Lower leg skin (tissue), 3 donors: ENCODE measurements at regions not wholly inside any gene's neighbourhood (a gene's known extent, or its start where the extent isn't known, plus 50 kb on each side); places are given as distances from the start of the nearest gene placed in this dataset.

Source experiments
- POLR2A ChIP-seq, 2 donors: fragments of 450-650 bp; IDR thresholded peaks; one replicate each; pipeline ENCODE4 v1.6.1; 2016 to 2017; ENCODE audit warnings: antibody characterized with exemption in 2 of 2, mild to moderate bottlenecking in 1 of 2, moderate library complexity in 1 of 2
- TF ChIP-seq, protein P1 (sequence below), 3 donors: fragments of 450-650 bp; IDR thresholded peaks; one replicate each; pipeline ENCODE4 v1.5.1; 2016; ENCODE audit warnings: antibody characterized with exemption in 3 of 3, mild to moderate bottlenecking in 3 of 3, moderate library complexity in 2 of 3

DNA sequence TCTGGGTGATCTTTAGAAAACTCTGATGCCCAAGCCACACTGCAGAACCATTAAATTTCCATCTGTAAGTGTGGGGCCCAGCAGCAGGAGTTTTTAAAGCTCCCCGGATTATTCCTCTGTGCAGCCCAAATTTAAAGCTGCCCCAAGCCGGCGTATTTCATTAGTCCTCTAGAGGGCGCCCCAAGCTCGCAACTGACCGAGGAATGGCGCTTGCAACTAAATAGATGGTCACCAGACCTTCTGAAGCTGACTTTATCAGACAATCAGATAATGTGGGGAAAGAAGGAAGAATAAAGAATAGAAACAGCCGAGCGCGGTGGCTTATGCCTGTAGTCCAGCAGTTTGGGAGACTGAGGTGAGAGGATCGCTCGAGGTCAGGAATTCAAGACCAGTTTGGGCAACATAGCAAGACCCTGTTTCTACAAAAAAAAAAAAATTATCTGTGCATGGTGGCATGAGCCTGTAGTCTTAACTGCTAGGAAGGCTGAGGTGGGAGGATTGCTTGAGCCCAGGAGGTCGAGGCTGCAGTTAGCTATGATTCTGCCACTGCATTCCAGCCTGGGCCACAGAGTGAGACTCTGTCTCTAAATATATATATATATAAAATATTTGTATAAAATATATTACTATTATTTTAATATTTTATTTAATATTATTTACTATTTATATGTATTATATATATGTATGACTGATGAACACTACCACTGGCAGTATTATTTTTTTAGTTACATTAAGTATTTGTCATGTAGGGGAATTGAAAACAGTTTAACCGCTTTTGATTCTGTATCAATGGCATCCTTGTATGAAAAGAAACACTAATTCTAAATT, 56.0 kb downstream of the OTOR start:
- TF ChIP-seq, protein P1, sequence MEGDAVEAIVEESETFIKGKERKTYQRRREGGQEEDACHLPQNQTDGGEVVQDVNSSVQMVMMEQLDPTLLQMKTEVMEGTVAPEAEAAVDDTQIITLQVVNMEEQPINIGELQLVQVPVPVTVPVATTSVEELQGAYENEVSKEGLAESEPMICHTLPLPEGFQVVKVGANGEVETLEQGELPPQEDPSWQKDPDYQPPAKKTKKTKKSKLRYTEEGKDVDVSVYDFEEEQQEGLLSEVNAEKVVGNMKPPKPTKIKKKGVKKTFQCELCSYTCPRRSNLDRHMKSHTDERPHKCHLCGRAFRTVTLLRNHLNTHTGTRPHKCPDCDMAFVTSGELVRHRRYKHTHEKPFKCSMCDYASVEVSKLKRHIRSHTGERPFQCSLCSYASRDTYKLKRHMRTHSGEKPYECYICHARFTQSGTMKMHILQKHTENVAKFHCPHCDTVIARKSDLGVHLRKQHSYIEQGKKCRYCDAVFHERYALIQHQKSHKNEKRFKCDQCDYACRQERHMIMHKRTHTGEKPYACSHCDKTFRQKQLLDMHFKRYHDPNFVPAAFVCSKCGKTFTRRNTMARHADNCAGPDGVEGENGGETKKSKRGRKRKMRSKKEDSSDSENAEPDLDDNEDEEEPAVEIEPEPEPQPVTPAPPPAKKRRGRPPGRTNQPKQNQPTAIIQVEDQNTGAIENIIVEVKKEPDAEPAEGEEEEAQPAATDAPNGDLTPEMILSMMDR (IDR thresholded peaks at IDR 0.05): no peak
- TF ChIP-seq POLR2A (IDR thresholded peaks at IDR 0.05): no peak
